ENCODE measurements at regions not wholly inside any gene's neighbourhood (a gene's known extent, or its start where the extent isn't known, plus 50 kb on each side); places are given as distances from the start of the nearest gene placed in this dataset.
"Not testable (repeated sequence)": the region's sequence is repeated elsewhere in the genome, so short reads cannot be mapped to it uniquely, and the experiment has no call there.

DNA sequence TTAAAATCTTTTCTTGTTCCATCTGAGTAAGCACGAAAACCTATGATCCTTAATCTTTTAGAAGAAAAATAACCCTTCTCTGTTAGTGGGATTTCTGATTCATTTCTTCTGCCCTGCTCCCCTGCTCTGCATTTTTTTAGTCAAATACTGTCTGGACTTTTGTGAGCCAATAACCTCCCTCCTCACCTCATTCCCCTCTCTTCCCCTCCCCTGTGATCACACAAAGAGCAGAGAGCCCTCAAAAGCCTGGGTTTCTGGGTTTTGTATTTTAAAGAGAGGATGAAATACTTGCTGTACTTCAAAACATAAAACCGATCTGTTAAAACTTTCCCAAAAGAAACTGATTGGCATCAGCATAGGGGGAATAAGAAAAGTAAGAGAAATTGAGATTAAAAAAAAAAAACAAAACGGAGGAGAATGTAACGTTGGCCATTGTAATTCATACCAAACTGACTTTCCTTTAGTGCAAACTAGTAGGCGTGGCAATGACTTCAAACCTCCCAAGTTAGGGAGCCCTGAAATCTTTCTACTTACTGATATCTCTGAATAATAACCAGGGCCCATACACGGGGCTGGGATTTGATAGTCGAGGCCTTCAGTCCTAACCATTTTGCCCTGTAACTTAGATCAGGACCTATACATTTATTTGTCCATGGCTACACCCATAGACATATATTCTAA lies 232.9 kb downstream of the TM9SF2 start:
- DNase-seq (ENCODE audit: low read depth) = no peak

DNA sequence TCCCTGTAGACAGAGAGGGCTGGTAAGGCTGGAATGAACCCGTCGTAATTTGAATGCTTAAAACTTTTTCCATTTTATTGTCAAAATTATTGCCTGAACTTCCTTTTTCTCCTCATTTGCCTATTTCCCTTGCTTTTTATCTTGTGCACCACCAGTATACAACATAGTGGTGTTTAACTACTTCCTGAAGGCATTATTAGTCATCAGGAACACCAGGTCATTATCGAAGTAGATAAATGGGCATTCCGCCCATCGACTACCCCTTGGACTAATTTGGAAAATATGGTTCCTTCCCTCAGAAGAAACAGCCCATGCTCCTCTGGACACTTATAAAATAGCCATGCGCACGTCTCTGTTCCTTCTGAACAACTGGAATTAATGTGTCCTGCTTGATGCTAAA lies 232.1 kb downstream of the TM9SF2 start:
- no peak for DNase-seq (ENCODE audit: low read depth)

DNA sequence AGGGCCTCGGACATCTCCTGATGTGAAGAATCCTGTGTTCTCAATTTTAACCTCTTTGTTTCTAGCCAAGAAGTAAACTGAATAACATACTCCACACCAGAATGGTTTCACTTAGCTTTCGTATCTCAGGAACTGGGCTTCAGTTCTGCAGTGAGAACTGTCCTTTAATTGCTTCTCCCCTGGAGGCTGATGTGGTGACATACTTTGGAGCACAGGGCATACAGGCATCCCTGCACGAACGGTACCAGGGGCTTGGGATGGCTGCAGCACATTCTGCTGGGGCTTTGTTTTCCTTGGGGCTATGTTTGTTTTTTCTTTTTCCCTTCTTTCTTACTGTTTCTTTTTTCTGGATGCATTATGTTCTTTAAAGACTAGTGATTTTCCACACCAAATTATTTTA lies 230.5 kb downstream of the TM9SF2 start:
- no peak for DNase-seq (ENCODE audit: low read depth)

DNA sequence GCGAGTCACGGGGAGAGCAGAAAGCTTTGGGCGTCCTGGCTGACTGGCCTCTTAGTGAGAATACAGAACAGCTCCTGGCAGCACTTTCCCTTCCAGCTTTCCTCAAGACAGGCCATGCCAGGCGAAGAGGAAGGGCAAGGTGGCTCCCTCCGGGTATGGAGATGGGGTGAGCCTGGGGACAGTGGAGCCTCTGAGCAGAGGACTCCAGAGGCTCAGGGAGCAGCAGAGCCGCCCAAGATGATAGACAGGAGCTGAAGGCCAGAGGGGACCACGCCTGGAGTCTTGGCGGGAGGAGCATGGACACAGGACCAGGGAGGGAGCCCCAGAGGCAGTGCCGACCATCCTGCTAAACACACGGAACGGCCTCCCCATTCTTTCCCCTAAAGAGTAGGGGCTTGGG lies 229.1 kb downstream of the TM9SF2 start:
- DNase-seq (ENCODE audit: low read depth) = no peak

DNA sequence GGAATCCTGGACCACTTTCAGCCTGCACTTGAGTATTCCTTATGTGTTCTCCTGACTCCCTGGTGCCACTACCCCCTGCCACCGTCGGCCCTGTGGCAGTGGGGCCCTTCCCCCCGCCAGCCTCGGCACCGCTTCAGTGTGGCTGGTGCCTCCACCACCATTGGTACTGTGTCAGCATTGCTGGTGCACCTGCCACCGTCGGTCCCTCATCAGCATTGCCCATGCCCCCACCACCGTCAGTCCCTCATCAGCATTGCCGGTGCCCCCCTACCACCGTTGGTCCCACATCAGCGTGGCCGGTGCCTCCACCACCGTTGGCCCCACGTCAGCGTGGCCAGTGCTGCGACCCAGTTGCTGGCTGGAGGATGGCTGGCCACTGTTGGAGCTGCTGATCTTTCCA lies 228.5 kb downstream of the TM9SF2 start:
- no peak for DNase-seq (ENCODE audit: low read depth)

DNA sequence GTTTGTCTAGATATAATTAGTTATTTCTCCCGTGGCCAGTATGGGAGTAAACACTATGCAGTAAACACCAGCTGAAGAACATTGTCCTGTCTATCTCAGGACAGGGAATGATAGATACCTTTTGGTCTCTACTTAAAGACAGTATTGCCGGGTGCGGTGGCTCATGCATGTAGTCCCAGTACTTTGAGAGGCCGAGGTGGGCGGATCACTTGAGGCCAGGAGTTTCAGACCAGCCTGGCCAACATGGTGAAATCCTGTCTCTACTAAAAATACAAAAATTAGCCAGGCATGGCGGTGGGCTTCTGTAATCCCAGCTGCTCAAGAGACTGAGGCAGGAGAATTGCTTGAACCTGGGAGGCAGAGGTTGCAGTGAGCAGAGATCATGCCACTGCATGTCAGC lies 226.4 kb downstream of the TM9SF2 start:
- not testable (repeated sequence) for DNase-seq (ENCODE audit: low read depth)

DNA sequence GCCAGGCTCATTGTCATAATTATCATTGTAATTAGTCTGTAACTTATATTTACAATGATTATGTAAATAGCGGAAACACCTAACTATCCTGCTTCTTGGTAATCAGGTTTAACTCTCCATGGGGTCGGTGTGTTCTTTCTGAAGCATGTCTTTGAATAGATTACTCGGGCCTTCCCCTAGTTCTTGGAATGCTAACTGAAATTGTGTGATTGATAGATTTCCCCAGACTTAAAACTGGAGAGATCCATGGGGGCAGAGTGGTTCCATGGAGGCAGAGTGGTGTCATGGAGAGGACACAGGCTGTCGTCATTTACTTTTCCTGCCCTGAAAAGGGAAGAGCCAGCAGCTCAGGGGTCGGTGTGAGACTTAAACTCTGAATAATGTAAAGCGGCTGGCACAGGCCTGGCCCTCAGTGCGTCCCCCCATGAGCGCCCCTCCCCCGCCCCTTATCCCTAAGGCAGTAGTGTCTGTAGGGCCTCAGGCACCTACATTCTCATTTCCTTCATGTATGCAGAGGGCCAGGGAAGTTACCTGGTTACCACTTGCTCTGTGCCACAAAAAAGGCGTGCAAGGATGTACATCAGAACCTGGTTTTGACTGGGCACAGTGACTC lies 225.1 kb downstream of the TM9SF2 start:
- no peak for DNase-seq (ENCODE audit: low read depth)

DNA sequence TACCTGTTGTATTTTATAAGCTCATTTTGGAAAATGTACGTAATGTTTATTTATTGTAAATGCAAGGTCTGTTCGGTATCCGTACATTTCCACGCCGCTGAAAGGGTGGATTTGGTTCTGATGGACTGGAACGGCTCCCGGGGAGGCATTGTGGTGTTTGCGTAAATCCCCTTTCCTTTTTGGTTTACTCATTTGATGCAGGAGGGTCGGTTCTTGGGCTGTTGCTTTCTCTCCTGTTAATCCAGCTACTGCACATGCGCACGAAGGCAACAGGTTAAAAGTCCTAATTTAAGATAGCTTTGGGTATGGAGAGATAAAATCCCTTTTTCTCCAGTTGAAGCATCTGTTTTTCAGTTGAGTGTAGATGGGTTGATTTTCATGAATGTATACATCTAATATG lies 224.4 kb downstream of the TM9SF2 start:
- DNase-seq (ENCODE audit: low read depth) = no peak

DNA sequence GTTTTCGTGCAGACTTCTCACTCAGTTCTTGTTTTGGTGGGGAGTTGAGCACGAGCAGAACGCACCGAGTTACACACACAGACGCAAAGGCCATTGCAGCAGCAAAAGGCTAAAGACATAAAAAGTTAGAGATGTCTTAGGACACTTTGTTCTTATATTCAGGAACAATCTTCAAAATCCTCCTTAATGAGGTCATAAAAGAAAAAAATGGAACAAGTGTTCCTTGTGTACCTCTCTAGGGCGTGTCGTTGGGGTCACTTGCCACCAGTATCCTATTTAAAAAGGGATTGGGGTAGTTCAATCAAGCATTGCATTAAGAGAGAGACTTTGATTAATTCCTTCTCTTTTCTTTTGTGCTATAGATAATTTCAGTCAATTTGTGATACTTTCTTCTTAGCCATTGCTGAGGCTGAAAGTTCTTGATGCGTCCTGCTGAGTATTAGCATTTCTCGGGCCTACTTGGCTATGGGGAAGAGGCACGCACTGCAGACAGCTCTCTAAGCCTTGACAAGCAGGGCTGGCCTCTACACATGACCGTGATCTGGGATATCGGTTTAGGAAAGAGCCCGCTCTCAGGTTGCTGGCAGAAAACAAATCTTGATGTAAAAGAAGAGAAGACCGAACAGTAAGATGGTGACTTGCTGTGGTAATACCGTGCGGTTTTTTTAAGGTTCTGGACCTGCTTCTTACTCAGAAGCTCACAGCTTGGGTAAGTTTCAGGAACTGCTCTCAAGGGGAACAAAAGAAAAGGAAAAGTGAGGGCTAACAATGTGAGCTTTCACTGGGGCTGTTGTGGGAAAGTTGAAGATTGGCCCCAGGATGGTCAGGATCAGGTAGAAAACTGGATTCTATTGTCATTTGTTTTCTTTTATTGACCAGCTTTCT lies 223.6 kb downstream of the TM9SF2 start:
- DNase-seq (ENCODE audit: low read depth) = no peak

DNA sequence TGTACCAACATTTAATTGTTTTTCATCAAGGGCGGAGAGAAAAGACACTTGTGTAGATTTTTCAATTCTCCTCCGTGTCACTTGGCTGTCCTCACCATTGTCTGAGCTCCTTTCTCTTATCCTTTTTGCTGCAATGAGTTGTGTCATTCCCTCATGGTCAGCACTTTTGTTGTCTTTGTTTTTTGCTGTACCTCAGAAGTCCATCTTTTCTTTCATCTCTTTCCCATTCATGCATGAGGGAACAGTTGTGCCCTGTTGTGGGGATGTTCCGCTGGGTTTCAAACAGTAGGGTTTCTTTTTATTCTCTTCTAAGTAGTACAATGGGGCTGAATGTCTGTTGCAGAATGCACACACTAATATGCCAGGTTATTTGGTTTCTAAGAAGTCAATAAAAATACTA lies 222.6 kb downstream of the TM9SF2 start:
- DNase-seq (ENCODE audit: low read depth) = no peak

DNA sequence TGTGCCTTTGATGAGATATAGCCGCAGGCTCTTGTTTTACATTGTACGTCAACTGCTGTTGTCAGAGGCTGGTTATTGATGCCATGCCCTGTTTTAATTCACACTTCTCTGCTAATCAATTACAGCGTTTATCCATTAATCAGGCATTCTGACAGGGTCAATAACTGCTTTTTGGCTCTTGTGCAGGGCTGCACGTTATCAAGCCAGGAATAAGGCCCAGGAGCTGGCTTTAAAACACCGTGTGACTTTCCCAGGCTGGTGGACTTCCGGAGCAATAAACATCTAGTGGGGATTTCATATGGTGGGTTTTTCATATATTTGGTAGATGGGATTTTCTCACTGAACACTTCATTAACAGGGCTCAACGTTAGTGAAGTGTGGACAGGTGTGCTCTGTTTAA lies 221.7 kb downstream of the TM9SF2 start:
- no peak for DNase-seq (ENCODE audit: low read depth)

DNA sequence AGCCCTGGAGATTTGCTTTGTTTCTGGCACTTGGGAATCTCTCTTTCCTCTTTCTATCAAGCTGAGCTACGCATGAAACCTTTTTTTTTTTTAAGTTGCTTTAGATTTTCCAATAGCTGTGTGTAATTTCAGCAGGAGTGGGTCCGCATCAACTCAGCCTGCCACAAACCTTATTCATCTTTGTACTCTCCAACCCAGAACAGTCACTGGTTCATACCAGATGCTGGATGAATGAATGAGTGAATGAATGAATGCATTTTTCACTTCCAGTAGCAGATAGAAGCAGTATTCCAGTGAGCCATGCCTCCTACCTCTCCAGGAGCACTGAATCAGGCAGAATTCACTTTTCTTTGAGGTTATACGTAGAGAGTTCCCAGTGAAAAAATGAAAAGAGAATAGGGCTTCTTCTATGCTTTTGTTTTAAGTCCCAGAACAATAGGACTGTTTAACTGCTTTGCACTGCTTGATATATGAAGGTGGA lies 221.1 kb downstream of the TM9SF2 start:
- no peak for DNase-seq (ENCODE audit: low read depth)

DNA sequence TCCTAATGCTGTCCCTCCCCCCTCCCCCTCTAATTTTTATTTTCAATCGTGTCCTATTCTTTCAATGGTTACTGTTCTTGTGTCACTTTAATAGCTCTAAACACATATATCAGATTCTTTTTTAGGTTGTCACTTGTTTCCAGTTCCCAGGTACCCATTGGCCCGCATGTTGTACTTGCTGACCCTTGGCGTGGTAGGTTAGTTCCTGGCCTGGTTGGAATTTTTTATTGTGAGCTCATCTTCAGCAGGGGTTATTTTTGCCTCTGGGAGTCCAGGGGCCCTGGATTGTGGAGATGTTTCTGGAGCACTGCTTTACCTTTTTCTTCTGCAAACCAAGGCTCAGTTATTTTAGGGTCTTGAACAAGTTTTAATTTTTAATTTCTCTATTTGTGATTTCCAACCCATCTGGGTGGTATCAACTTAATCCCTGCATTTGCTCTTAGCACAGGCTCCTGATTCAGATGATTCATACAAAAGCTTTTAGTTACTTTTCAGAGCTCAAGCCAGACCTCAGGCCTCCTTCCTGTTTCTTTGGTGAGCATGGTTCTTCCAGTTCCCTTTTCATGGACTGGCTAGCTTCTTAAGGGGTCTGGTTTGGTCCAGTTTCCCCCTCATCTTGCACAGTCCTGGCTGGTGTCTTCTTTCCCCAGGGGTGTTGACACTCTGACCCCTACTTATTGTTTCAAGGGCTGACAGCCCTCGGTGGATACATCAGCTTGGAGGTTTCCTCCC lies 220.5 kb downstream of the TM9SF2 start:
- DNase-seq (ENCODE audit: low read depth) = no peak

DNA sequence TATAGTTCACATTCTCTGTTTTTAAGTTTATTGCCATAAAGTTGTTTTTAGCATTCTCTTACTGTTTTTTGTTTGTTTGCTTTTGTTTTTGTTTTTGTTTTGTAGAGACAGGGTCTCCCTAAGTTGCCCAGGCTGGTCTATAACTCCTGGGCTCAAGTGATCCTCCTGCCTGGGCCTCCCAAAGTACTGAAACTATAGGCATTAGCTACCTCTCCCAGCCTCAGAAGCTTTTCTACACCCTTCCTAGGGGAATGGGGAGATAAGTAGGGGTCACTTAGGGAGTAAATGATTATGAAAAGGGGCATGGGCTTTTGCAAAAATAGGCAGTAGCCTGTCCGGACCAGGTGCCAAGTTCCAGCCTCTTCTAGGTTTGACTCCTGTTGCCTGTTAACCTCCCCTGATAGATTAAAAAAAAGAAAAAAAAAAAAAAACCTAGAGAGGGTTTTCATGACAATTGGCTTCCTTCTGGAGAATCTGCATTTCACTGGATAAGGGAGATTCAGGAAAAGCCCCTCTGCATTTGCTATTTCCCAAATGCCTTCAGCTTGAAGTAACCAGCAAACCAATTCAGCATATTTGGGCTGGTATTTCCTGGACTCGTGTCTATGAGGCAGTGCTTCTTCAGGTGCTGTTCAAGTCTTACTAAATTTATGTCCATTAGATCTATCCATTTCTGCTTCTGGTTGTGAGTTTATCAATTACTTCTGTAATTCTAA lies 216.8 kb downstream of the TM9SF2 start:
- no peak for DNase-seq (ENCODE audit: low read depth)

DNA sequence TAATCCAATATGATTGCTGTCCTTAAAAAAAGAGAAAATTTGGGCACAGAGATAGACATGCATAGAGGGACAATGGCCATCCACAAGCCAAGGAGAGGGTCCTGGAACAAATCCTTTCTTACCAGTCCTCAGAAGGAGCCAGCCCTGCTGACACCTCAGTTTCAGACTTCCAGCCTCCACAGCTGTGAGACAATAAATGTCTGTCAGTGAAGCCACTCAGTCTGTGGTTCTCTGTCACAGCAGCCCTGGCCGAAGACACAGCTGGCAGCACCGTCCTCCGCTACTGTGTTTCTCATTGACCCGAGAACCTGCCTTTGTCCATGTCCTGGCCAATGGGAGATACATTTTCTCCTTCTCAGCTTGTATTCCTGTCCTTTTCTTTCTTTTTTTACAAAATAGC lies 207.9 kb downstream of the TM9SF2 start:
- DNase-seq (ENCODE audit: low read depth) = no peak

DNA sequence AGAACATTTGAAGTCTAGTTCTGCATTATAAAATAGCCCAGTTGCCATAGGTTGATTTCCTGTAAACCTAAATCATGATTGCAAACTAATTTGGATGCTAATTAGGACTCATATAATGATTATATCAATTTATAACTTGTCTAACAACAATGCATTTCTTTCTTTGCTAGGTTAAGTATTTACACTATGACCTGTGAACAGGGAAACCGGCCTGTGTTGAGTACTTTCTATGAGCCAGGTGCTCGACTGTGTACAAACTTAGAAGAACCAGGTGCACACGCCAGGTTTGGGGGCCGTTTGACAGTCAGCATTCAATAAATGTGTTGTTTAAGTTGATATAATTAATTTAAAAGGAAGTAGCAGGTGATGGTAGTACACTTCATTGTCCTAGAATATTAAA lies 203.1 kb downstream of the TM9SF2 start:
- no peak for DNase-seq (ENCODE audit: low read depth)

DNA sequence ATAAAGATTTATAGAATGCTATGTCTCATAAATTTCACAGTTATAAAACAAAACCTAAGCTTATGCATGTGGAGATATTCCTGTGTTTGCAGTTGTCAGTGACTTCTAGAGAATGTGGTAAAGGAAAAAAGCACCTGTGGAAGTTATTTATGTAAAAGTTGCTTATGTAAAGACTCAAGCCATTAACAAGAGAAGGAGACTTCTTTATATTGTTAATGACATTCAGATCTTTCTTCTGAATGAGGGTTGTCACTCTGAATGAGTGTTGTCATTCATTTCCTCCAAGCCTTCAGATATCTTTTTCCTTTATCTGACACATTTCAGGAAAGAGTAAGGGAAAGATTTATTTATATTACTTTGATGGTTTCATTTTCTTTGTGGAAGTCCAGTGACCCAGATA lies 202.6 kb downstream of the TM9SF2 start:
- DNase-seq (ENCODE audit: low read depth) = no peak

DNA sequence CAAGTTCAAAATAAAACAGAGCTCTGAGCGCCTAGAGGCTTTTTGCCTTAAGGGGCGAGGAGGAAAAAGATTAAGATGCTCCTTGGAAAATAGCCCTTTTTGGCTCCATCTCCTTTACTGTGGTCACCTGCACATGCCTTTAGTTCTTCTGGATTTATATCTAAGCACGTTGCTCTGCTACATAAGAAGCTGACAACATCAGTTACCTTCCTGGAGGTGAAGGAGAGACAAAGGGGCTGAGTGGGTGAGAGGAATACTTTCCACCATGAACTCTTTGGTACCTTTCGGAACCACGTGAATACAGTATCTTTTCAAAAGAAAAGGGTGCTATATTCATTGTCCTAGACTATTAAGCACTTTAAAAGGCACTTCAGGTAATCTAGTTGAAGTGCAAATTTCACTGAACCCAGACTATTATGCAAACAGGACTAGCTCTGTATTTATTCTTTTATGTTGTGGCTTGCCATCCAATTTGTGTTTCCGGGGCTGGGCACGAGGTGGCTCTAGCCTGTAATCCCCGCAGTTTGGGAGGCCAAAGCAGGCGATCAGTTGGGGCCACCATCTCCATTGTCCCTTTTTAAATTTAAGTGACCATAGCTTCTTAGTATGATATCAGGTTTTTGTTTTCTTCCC lies 201.5 kb downstream of the TM9SF2 start:
- no peak for DNase-seq (ENCODE audit: low read depth)

DNA sequence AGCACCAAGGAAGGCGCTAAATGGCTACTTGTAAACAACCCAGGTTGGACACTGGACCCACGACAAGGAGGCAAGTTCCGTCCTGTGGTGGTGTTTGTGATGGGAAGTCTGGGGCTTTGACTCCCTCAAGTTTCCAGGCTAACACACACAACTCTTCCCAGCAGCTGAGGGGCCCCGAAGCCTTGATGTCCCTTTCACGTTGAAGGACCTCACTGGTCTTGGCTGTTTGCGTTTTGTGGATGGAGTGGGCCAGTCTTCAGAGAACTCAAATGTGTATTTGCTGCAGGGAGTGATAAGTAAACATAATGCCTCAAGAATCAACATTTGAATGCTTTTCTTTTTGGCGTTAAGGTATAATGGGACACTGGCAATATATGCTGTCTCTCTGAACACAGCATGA lies 199.2 kb downstream of the TM9SF2 start:
- DNase-seq (ENCODE audit: low read depth) = no peak

DNA sequence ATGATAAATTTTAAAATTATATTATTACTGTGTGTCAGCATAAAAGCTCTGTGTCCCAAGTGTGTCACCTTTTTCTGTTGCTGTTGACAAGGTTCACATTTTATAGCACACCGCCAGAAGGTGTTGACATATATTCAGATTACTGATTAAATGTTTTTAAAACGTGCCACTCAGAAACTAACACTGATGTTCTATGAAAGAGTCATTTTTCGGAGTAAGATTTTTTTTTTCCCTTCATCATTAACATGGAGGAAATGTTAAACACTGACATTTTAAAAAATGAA lies 197.5 kb downstream of the TM9SF2 start:
- DNase-seq (ENCODE audit: low read depth) = no peak

DNA sequence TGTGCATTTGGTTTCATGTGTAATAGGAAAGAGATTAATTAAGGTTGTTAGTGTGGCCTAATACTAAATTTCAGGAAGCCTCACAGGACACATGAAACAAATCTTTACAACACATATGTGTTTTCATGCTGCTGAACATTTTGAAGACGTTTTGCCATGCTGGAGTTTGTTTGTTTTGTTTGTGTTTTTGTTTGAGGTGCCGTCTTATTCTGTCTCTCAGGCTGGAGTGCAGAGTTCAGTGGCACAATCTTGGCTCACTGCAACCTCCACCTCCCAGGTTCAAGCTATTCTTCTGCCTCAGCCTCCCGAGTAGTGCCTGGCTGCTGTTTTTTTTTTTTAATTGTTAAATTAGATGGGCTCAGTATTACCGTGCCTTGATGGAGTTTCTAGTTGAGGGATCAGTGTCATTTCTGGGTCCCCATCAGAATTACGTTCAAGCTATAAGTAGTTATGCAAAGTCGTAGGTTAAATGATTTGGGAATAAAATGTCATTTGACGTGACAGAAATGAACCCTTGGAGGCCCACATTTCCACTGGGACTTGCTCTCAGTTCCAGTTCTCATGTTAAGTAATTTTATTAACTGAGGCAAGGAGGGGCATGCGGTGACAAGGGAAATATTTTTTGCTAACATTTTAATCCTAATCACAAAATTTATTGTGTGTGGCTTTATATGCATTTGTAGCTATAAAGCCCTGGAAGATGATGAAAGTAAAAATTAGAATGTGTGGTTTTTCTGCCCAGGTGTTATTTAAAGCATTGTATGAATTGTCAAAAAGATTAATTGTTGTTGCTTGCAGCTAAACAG lies 196.9 kb downstream of the TM9SF2 start:
- no peak for DNase-seq (ENCODE audit: low read depth)
